ENCODE measurements at regions not wholly inside any gene's neighbourhood (a gene's known extent, or its start where the extent isn't known, plus 50 kb on each side); places are given as distances from the start of the nearest gene placed in this dataset.

GRCh38 chr3:157572559-157573270 lies 69.5 kb upstream of the VEPH1 start:
- DNase-seq (ENCODE audit: low read depth), result peak; percentile 47

GRCh38 chr3:157566596-157566995 lies 63.4 kb upstream of the VEPH1 start:
- DNase-seq (ENCODE audit: low read depth), result no peak
- TF ChIP-seq CTCF (IDR thresholded peaks at IDR 0.05; ENCODE audit: low read depth, low read length, missing control alignments), result no peak
- no peak overlapping the region for H3K4me3 ChIP-seq (ENCODE audit: low read depth, low read length)
- in situ Hi-C loops (cut with HindIII; ENCODE audit: low sequenced_read_pairs), result no loop called here

More at GRCh38 chr3:157572559-157573270, 69.5 kb upstream of the VEPH1 start:
- in situ Hi-C loops (cut with HindIII; ENCODE audit: low sequenced_read_pairs), result no loop called here
- H3K4me3 ChIP-seq (ENCODE audit: low read depth, low read length), result no peak overlapping the region
- peak; percentile 85 for TF ChIP-seq CTCF (IDR thresholded peaks at IDR 0.05; ENCODE audit: low read depth, low read length, missing control alignments)

GRCh38 chr3:157559401-157559800 lies 56.2 kb upstream of the VEPH1 start:
- no peak for TF ChIP-seq CTCF (IDR thresholded peaks at IDR 0.05; ENCODE audit: low read depth, low read length, missing control alignments)
- no peak overlapping the region for H3K4me3 ChIP-seq (ENCODE audit: low read depth, low read length)
- in situ Hi-C loops (cut with HindIII; ENCODE audit: low sequenced_read_pairs), result no loop called here
- no peak for DNase-seq (ENCODE audit: low read depth)

Data from astrocyte of the cerebellum (primary cell).